GM23338 (cell line): ENCODE measurements at regions not wholly inside any gene's neighbourhood (a gene's known extent, or its start where the extent isn't known, plus 50 kb on each side); places are given as distances from the start of the nearest gene placed in this dataset.

Source experiments
- ATAC-seq: fragments of 200-7000 bp; cut with Tn5 transposase; 3 replicates; pipeline ENCODE4 v1.9.1; 2020
- DNase-seq: peaks from one replicate; pipeline ENCODE4 v3.0.0-alpha.2; 2015; ENCODE audit warnings: low spot score
- H2AFZ ChIP-seq: fragments of 200-600 bp; sonication (generic); 2 replicates; pipeline ENCODE4 v1.8.0; 2016; ENCODE audit warnings: antibody characterized with exemption, mild to moderate bottlenecking, moderate library complexity
- H3F3A ChIP-seq: fragments of 200-600 bp; sonication (generic); replicated peaks from 2 replicates; pipeline ENCODE4 v1.8.0; 2017; ENCODE audit warnings: antibody characterized with exemption, mixed run types, low read depth
- H3K27ac ChIP-seq: fragments of 200-600 bp; sonication (generic); 2 replicates; pipeline ENCODE4 v1.6.1; 2016; ENCODE audit warnings: low read depth
- H3K27me3 ChIP-seq: fragments of 200-600 bp; sonication (generic); 2 replicates; pipeline ENCODE4 v1.8.0; 2016; ENCODE audit warnings: mild to moderate bottlenecking, mixed run types, moderate library complexity; ENCODE audit not compliant: insufficient read depth
- H3K36me3 ChIP-seq: fragments of 200-600 bp; sonication (generic); 2 replicates; pipeline ENCODE4 v1.8.0; 2016; ENCODE audit warnings: mild to moderate bottlenecking; ENCODE audit not compliant: insufficient read depth
- H3K4me1 ChIP-seq: fragments of 200-600 bp; sonication (generic); 2 replicates; pipeline ENCODE4 v1.8.0; 2016; ENCODE audit warnings: mild to moderate bottlenecking, moderate library complexity; ENCODE audit not compliant: insufficient read depth
- H3K4me2 ChIP-seq: fragments of 200-600 bp; sonication (generic); 2 replicates; pipeline ENCODE4 v1.7.1; 2017; ENCODE audit warnings: mixed run types
- H3K4me3 ChIP-seq: fragments of 200-600 bp; sonication (generic); 2 replicates; pipeline ENCODE4 v1.6.1; 2016; ENCODE audit warnings: mixed run types
- H3K79me2 ChIP-seq: fragments of 200-600 bp; sonication (generic); replicated peaks from 2 replicates; pipeline ENCODE4 v1.8.0; 2017; ENCODE audit warnings: mild to moderate bottlenecking; ENCODE audit not compliant: insufficient read depth
- H3K9me2 ChIP-seq: fragments of 200-600 bp; sonication (generic); 2 replicates; pipeline ENCODE4 v1.8.0; 2017; ENCODE audit not compliant: insufficient read depth
- H4K20me1 ChIP-seq: fragments of 200-600 bp; sonication (generic); replicated peaks from 2 replicates; pipeline ENCODE4 v1.8.0; 2017; ENCODE audit warnings: mild to moderate bottlenecking; ENCODE audit not compliant: insufficient read depth
- H3K27ac Mint-ChIP-seq: 2 replicates; pipeline ENCODE4 v1.8.0; 2020; ENCODE audit warnings: inconsistent platforms, mild to moderate bottlenecking, moderate library complexity, mixed read lengths
- H3K27me3 Mint-ChIP-seq: 3 replicates; pipeline ENCODE4 v1.8.0; 2022; ENCODE audit warnings: low read depth, mild to moderate bottlenecking, moderate library complexity, mixed read lengths, inconsistent platforms; ENCODE audit not compliant: insufficient read depth, poor library complexity
- H3K36me3 Mint-ChIP-seq: 3 replicates; pipeline ENCODE4 v1.8.0; 2021; ENCODE audit warnings: low read depth, mild to moderate bottlenecking, inconsistent platforms, moderate library complexity, mixed read lengths
- H3K4me1 Mint-ChIP-seq: 3 replicates; pipeline ENCODE4 v1.8.0; 2020; ENCODE audit warnings: mild to moderate bottlenecking, inconsistent platforms, mixed read lengths
- H3K4me3 Mint-ChIP-seq: 3 replicates; pipeline ENCODE4 v1.8.0; 2021; ENCODE audit warnings: moderate library complexity, mild to moderate bottlenecking, inconsistent platforms, mixed read lengths
- H3K9me3 Mint-ChIP-seq: 3 replicates; pipeline ENCODE4 v1.8.0; 2020; ENCODE audit warnings: moderate library complexity, mild to moderate bottlenecking, inconsistent platforms, mixed read lengths
- EZH2phosphoT487 ChIP-seq: fragments of 200-600 bp; sonication (generic); IDR thresholded peaks from one replicate; pipeline ENCODE4 v1.8.1; 2018; ENCODE audit warnings: antibody characterized with exemption; ENCODE audit not compliant: unreplicated experiment
- JUNB ChIP-seq: IDR thresholded peaks from one replicate; pipeline ENCODE4 v1.6.1; 2016; ENCODE audit warnings: antibody characterized with exemption; ENCODE audit not compliant: unreplicated experiment
- POLR2AphosphoS5 ChIP-seq: IDR thresholded peaks from 2 replicates; pipeline ENCODE4 v1.6.1; 2016; ENCODE audit warnings: antibody characterized with exemption, low read depth
- STAT1 ChIP-seq: IDR thresholded peaks from one replicate; pipeline ENCODE4 v1.6.1; 2016; ENCODE audit warnings: antibody characterized with exemption; ENCODE audit not compliant: unreplicated experiment
- ZNF331 ChIP-seq: fragments of 250-450 bp; sonication (Bioruptor Pico); IDR thresholded peaks from 2 replicates; pipeline ENCODE4 v1.5.0; 2020; ENCODE audit warnings: low read depth, mild to moderate bottlenecking, moderate library complexity
- TF ChIP-seq, protein P1 (sequence below): IDR thresholded peaks from 2 replicates; pipeline ENCODE4 v1.6.1; 2016; ENCODE audit warnings: antibody characterized with exemption
- TF ChIP-seq, protein P2 (sequence below), 2 experiments: fragments of 200-600 bp in 1 of 2; sonication (generic) in 1 of 2; conservative IDR thresholded peaks; 2 replicates each; pipeline versions ENCODE4 v1.5.1 to v1.6.1; 2016 to 2017; ENCODE audit warnings: antibody characterized with exemption in 2 of 2, low read depth in 2 of 2, mild to moderate bottlenecking in 2 of 2, moderate library complexity in 1 of 2
- TF ChIP-seq, protein P3 (sequence below): IDR thresholded peaks from one replicate; pipeline ENCODE4 v1.6.1; 2018; ENCODE audit warnings: antibody characterized with exemption; ENCODE audit not compliant: unreplicated experiment

DNA sequence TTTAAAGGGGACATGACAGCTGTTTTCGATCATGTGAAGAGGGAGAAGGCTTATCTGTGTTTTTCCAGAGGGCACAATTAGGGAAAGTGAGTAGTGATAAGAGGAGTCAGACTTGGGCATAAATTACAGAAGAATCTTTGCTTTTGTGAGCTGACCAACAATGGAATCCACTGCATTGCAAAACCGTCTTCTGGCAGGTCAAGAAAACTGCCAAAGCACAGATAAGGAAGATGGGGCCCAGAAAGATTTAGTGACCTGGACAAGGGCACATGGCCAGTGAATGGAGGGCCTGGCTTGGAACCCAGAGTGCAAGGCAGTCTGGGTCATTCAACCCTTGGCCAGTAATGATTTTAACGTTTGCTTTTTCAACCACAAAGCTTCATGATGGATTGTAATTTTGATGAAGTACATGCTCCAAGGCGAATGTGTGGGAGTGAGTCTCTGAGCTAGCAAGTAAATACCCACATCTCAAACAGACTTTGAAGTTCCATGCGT, 153.2 kb upstream of the MAST4 start:
- Histone ChIP-seq H3K9me2 (no peaks in the 10 kb centered on the region), H3K27ac (no peak overlapping the region), H3F3A (no peaks in the 10 kb centered on the region), H3K4me2 (no peak overlapping the region), H3K79me2 (no peaks in the 10 kb centered on the region), H2AFZ (no peak overlapping the region), H4K20me1 (no peaks in the 10 kb centered on the region), H3K27me3 (no peaks in the 10 kb centered on the region), H3K4me1 (no peaks in the 10 kb centered on the region), H3K36me3 (no peaks in the 10 kb centered on the region), H3K4me3 (no peak overlapping the region)
- Mint-ChIP-seq H3K36me3 (peaks cover 9% of the 10 kb centered on the region; the same call in 2 of the 3 replicates), H3K4me3 (no peak overlapping the region), H3K9me3 (peaks cover 17% of the 10 kb centered on the region), H3K4me1 (no peaks in the 10 kb centered on the region), H3K27ac (no peak overlapping the region), H3K27me3 (peaks cover 2% of the 10 kb centered on the region)
- ATAC-seq (no peak), DNase-seq (no peak)
- TF ChIP-seq POLR2AphosphoS5: no peak
- TF ChIP-seq, protein P1, sequence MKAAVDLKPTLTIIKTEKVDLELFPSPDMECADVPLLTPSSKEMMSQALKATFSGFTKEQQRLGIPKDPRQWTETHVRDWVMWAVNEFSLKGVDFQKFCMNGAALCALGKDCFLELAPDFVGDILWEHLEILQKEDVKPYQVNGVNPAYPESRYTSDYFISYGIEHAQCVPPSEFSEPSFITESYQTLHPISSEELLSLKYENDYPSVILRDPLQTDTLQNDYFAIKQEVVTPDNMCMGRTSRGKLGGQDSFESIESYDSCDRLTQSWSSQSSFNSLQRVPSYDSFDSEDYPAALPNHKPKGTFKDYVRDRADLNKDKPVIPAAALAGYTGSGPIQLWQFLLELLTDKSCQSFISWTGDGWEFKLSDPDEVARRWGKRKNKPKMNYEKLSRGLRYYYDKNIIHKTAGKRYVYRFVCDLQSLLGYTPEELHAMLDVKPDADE: no peak
- TF ChIP-seq, protein P2, sequence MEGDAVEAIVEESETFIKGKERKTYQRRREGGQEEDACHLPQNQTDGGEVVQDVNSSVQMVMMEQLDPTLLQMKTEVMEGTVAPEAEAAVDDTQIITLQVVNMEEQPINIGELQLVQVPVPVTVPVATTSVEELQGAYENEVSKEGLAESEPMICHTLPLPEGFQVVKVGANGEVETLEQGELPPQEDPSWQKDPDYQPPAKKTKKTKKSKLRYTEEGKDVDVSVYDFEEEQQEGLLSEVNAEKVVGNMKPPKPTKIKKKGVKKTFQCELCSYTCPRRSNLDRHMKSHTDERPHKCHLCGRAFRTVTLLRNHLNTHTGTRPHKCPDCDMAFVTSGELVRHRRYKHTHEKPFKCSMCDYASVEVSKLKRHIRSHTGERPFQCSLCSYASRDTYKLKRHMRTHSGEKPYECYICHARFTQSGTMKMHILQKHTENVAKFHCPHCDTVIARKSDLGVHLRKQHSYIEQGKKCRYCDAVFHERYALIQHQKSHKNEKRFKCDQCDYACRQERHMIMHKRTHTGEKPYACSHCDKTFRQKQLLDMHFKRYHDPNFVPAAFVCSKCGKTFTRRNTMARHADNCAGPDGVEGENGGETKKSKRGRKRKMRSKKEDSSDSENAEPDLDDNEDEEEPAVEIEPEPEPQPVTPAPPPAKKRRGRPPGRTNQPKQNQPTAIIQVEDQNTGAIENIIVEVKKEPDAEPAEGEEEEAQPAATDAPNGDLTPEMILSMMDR (conservative IDR thresholded peaks at IDR 0.05; ENCODE audit: low read depth in 2 of 2): no peak

DNA sequence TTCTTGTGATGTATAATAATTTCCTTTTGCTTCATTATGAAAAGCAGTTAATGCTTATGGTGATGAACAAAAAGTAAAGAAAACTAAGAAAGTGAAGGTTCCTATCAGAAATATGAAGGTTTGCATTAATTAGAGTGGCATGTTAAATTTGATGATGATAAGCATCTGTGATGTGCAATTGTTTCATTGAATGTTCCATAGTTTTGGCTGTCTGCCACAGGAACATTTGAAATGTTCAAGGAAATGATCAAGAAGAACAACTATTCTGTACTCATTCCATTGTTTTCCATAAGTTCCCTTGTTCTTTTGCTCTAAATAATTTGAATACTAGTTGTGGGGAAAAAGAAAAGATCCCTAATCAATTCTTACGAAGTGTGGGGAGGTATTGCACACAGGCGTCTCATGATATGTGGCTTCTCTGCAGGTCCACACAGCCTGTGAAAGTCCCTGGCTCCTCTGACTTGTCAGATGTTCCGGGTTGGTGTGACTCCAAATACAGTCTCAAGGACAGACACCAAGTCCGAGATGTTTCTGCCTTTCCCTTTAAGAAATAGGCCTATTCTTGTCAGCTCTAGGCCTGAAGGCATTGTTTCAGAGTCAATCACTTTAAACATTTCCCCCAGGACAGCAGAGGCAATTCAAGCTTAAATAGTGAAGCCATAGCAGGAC, 152.6 kb upstream of the MAST4 start:
- DNase-seq: no peak
- H3K4me2 ChIP-seq: no peak overlapping the region
- no peaks in the 10 kb centered on the region for H3F3A ChIP-seq
- no peaks in the 10 kb centered on the region for H3K9me2 ChIP-seq
- no peaks in the 10 kb centered on the region for H4K20me1 ChIP-seq
- H3K4me3 ChIP-seq: no peak overlapping the region
- H3K79me2 ChIP-seq: no peaks in the 10 kb centered on the region
- no peak overlapping the region for H3K4me3 Mint-ChIP-seq
- no peaks in the 10 kb centered on the region for H3K4me1 ChIP-seq
- peaks cover 13% of the 10 kb centered on the region; the same call in 2 of the 3 replicates for H3K36me3 Mint-ChIP-seq
- peaks cover 2% of the 10 kb centered on the region for H3K27me3 Mint-ChIP-seq
- no peak overlapping the region for H3K27ac ChIP-seq
- no peaks in the 10 kb centered on the region for H3K27me3 ChIP-seq
- H2AFZ ChIP-seq: no peak overlapping the region
- H3K9me3 Mint-ChIP-seq: peaks cover 23% of the 10 kb centered on the region
- no peak for ATAC-seq
- no peaks in the 10 kb centered on the region for H3K36me3 ChIP-seq
- H3K4me1 Mint-ChIP-seq: no peaks in the 10 kb centered on the region
- H3K27ac Mint-ChIP-seq: no peak overlapping the region
- TF ChIP-seq STAT1 (no peak), ZNF331 (CRISPR knock-in tag) (no peak), POLR2AphosphoS5 (no peak), JUNB (no peak), EZH2phosphoT487 (no peak)
- TF ChIP-seq, protein P3, sequence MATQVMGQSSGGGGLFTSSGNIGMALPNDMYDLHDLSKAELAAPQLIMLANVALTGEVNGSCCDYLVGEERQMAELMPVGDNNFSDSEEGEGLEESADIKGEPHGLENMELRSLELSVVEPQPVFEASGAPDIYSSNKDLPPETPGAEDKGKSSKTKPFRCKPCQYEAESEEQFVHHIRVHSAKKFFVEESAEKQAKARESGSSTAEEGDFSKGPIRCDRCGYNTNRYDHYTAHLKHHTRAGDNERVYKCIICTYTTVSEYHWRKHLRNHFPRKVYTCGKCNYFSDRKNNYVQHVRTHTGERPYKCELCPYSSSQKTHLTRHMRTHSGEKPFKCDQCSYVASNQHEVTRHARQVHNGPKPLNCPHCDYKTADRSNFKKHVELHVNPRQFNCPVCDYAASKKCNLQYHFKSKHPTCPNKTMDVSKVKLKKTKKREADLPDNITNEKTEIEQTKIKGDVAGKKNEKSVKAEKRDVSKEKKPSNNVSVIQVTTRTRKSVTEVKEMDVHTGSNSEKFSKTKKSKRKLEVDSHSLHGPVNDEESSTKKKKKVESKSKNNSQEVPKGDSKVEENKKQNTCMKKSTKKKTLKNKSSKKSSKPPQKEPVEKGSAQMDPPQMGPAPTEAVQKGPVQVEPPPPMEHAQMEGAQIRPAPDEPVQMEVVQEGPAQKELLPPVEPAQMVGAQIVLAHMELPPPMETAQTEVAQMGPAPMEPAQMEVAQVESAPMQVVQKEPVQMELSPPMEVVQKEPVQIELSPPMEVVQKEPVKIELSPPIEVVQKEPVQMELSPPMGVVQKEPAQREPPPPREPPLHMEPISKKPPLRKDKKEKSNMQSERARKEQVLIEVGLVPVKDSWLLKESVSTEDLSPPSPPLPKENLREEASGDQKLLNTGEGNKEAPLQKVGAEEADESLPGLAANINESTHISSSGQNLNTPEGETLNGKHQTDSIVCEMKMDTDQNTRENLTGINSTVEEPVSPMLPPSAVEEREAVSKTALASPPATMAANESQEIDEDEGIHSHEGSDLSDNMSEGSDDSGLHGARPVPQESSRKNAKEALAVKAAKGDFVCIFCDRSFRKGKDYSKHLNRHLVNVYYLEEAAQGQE: no peak
- TF ChIP-seq, protein P2 (conservative IDR thresholded peaks at IDR 0.05; ENCODE audit: low read depth in 2 of 2): no peak
